Gastroesophageal sphincter (tissue), 3 donors: ENCODE measurements at regions not wholly inside any gene's neighbourhood (a gene's known extent, or its start where the extent isn't known, plus 50 kb on each side); places are given as distances from the start of the nearest gene placed in this dataset.

Experiments used
- CTCF ChIP-seq, 4 experiments: fragments of 200-600 bp in 2 of 4; fragments of 450-650 bp in 2 of 4; sonication (generic) in 1 of 4; IDR thresholded peaks; one replicate each; pipeline ENCODE4 v1.5.1; 2017 to 2019; ENCODE audit warnings: antibody characterized with exemption in 4 of 4, mild to moderate bottlenecking in 2 of 4, moderate library complexity in 2 of 4
- EP300 ChIP-seq: sonication (generic); formaldehyde crosslinking; IDR thresholded peaks from one replicate; pipeline ENCODE4 v1.6.1; 2017; ENCODE audit warnings: antibody characterized with exemption, mild to moderate bottlenecking
- POLR2A ChIP-seq, 2 donors: fragments of 450-650 bp; IDR thresholded peaks; one replicate each; pipeline ENCODE4 v1.6.1; 2017; ENCODE audit warnings: antibody characterized with exemption in 2 of 2, mild to moderate bottlenecking in 2 of 2, moderate library complexity in 1 of 2
- POLR2AphosphoS5 ChIP-seq: sonication (generic); formaldehyde crosslinking; IDR thresholded peaks from one replicate; pipeline ENCODE4 v1.6.1; 2017; ENCODE audit warnings: antibody characterized with exemption

DNA sequence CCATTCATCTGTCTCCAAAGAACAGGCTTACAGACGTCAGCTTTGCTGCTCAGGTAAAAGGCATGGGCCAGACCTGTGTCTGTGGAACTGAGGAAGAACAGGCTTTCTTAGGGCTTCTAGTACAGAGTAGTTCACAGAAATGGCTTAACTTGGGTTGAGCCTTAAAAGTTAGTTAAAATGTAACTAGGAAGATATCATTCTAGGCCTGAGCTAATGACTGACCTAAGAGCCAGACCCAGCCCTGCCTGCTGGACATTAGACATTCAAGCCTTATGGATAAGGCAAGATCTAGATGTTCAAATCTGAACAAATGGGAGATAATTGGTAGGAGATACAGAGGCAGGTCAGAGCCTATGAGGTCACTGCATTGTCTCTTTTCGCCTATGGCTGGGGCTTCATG lies 73.9 kb upstream of the SLC14A2 start:
- TF ChIP-seq POLR2AphosphoS5 (no peak), CTCF (IDR thresholded peaks at IDR 0.05) (no peak), POLR2A (IDR thresholded peaks at IDR 0.05) (no peak), EP300 (no peak)
